ENCODE measurements at regions not wholly inside any gene's neighbourhood (a gene's known extent, or its start where the extent isn't known, plus 50 kb on each side); places are given as distances from the start of the nearest gene placed in this dataset.

DNA sequence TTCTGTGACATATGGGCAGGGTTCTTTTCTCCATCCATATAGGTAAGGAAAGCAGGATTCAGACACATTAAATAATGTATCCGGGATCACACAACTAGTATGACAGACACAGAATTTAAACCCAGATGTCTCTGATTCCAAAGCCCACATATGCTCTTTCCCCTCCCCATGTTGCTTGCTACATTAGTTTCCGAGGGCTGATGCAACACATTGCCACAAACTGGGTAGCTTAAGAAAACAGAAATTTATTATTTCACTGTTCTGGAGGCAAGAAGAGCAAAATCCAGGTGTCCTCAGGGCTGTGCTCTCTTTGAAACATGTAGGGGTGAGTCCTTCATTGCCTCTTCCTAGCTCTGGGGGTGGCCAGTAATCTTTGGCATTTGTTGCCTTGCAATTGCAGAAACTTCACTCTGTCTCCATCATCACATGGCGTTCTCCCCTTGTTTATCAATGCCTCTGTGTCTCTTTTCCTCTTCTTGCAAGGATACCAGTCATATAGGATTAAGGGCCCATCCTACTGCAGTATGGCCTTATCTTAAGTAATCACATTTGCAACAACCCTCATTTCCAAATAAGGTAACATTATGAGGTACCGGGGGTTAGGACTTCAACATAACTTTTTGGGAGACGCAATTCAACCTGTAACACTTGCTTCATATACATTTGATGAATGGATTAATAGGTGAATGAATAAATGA is 83.0 kb upstream of the CCND2 start:
- TF ChIP-seq, protein P1, sequence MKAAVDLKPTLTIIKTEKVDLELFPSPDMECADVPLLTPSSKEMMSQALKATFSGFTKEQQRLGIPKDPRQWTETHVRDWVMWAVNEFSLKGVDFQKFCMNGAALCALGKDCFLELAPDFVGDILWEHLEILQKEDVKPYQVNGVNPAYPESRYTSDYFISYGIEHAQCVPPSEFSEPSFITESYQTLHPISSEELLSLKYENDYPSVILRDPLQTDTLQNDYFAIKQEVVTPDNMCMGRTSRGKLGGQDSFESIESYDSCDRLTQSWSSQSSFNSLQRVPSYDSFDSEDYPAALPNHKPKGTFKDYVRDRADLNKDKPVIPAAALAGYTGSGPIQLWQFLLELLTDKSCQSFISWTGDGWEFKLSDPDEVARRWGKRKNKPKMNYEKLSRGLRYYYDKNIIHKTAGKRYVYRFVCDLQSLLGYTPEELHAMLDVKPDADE (IDR thresholded peaks at IDR 0.05), result no peak
- TF ChIP-seq EZH2 (IDR thresholded peaks at IDR 0.05; ENCODE audit: low read depth, unreplicated experiment) (no peak), EZH2phosphoT487 (IDR thresholded peaks at IDR 0.05; ENCODE audit: unreplicated experiment) (no peak), CREB1 (CRISPR knock-in tag; IDR thresholded peaks at IDR 0.05; ENCODE audit: low read depth) (no peak), POLR2AphosphoS5 (IDR thresholded peaks at IDR 0.05; ENCODE audit: low read depth) (no peak), NANOG (IDR thresholded peaks at IDR 0.05; ENCODE audit: borderline replicate concordance) (no peak), STAT1 (IDR thresholded peaks at IDR 0.05; ENCODE audit: unreplicated experiment) (no peak), JUNB (IDR thresholded peaks at IDR 0.05; ENCODE audit: unreplicated experiment) (no peak)
- TF ChIP-seq, protein P2, sequence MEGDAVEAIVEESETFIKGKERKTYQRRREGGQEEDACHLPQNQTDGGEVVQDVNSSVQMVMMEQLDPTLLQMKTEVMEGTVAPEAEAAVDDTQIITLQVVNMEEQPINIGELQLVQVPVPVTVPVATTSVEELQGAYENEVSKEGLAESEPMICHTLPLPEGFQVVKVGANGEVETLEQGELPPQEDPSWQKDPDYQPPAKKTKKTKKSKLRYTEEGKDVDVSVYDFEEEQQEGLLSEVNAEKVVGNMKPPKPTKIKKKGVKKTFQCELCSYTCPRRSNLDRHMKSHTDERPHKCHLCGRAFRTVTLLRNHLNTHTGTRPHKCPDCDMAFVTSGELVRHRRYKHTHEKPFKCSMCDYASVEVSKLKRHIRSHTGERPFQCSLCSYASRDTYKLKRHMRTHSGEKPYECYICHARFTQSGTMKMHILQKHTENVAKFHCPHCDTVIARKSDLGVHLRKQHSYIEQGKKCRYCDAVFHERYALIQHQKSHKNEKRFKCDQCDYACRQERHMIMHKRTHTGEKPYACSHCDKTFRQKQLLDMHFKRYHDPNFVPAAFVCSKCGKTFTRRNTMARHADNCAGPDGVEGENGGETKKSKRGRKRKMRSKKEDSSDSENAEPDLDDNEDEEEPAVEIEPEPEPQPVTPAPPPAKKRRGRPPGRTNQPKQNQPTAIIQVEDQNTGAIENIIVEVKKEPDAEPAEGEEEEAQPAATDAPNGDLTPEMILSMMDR (conservative IDR thresholded peaks at IDR 0.05; ENCODE audit: low read depth in 2 of 2), result no peak
- TF ChIP-seq, protein P3, sequence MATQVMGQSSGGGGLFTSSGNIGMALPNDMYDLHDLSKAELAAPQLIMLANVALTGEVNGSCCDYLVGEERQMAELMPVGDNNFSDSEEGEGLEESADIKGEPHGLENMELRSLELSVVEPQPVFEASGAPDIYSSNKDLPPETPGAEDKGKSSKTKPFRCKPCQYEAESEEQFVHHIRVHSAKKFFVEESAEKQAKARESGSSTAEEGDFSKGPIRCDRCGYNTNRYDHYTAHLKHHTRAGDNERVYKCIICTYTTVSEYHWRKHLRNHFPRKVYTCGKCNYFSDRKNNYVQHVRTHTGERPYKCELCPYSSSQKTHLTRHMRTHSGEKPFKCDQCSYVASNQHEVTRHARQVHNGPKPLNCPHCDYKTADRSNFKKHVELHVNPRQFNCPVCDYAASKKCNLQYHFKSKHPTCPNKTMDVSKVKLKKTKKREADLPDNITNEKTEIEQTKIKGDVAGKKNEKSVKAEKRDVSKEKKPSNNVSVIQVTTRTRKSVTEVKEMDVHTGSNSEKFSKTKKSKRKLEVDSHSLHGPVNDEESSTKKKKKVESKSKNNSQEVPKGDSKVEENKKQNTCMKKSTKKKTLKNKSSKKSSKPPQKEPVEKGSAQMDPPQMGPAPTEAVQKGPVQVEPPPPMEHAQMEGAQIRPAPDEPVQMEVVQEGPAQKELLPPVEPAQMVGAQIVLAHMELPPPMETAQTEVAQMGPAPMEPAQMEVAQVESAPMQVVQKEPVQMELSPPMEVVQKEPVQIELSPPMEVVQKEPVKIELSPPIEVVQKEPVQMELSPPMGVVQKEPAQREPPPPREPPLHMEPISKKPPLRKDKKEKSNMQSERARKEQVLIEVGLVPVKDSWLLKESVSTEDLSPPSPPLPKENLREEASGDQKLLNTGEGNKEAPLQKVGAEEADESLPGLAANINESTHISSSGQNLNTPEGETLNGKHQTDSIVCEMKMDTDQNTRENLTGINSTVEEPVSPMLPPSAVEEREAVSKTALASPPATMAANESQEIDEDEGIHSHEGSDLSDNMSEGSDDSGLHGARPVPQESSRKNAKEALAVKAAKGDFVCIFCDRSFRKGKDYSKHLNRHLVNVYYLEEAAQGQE (IDR thresholded peaks at IDR 0.05; ENCODE audit: unreplicated experiment), result no peak

All from GM23338 (cell line).